PFSK-1 (cell line): ENCODE measurements at regions not wholly inside any gene's neighbourhood (a gene's known extent, or its start where the extent isn't known, plus 50 kb on each side); places are given as distances from the start of the nearest gene placed in this dataset.
A peak's percentile ranks its signal among the peaks of the same experiment; 100 is the strongest.

ENCODE experiments used
- FOXP2 ChIP-seq: optimal IDR thresholded peaks from 2 replicates; pipeline ENCODE3; 2011; ENCODE audit warnings: borderline replicate concordance, control low read depth, inconsistent platforms; ENCODE audit not compliant: insufficient read depth; ENCODE audit errors: extremely low read length, extremely low read depth
- POLR2AphosphoS5 ChIP-seq: IDR thresholded peaks from 2 replicates; pipeline ENCODE4 v1.6.1; 2012; ENCODE audit warnings: low read depth, mild to moderate bottlenecking, control low read depth, low read length, moderate library complexity
- REST ChIP-seq, 2 experiments: IDR thresholded peaks; 2 replicates each; pipeline versions ENCODE4 v1.6.1 to v1.8.0; 2011 to 2012; ENCODE audit warnings: low read depth in 2 of 2, low read length in 2 of 2, control low read depth in 1 of 2, inconsistent platforms in 1 of 2, mild to moderate bottlenecking in 1 of 2, moderate library complexity in 1 of 2; ENCODE audit not compliant: insufficient read depth in 1 of 2
- SIN3A ChIP-seq: IDR thresholded peaks from 2 replicates; pipeline ENCODE4 v1.6.1; 2012; ENCODE audit warnings: mild to moderate bottlenecking, low read length, moderate library complexity, borderline replicate concordance; ENCODE audit not compliant: insufficient read depth
- TAF1 ChIP-seq: IDR thresholded peaks from 2 replicates; pipeline ENCODE4 v1.6.1; 2012; ENCODE audit warnings: low read length, control low read depth, borderline replicate concordance; ENCODE audit not compliant: insufficient read depth

GRCh38 chr1:221263831-221264767 is 384.9 kb downstream of the HLX start:
- TF ChIP-seq FOXP2 (no peak), SIN3A (no peak; the same call in 1 of the 2 replicates), POLR2AphosphoS5 (no peak), REST (IDR thresholded peaks at IDR 0.05; ENCODE audit: insufficient read depth in 1 of 2, low read depth in 2 of 2, low read length in 2 of 2) (peak in 1 of 2 experiments; percentile 43; a peak in 1 of 4 replicates), TAF1 (peak; percentile 34; the same call in 1 of the 2 replicates)

GRCh38 chr1:221264848-221265247 is 385.6 kb downstream of the HLX start:
- TF ChIP-seq REST (IDR thresholded peaks at IDR 0.05; ENCODE audit: insufficient read depth in 1 of 2, low read depth in 2 of 2, low read length in 2 of 2) (no peak), TAF1 (no peak), SIN3A (no peak), POLR2AphosphoS5 (no peak), FOXP2 (no peak)

GRCh38 chr1:221268295-221268694 is 389.1 kb downstream of the HLX start:
- TF ChIP-seq SIN3A: no peak
- TF ChIP-seq REST (IDR thresholded peaks at IDR 0.05; ENCODE audit: insufficient read depth in 1 of 2, low read depth in 2 of 2, low read length in 2 of 2): no peak
- no peak for TF ChIP-seq FOXP2
- no peak for TF ChIP-seq TAF1
- TF ChIP-seq POLR2AphosphoS5: no peak

GRCh38 chr1:221271701-221272100 is 392.5 kb downstream of the HLX start:
- TF ChIP-seq POLR2AphosphoS5 (no peak), REST (IDR thresholded peaks at IDR 0.05; ENCODE audit: insufficient read depth in 1 of 2, low read depth in 2 of 2, low read length in 2 of 2) (no peak), SIN3A (no peak), TAF1 (no peak), FOXP2 (no peak)
